ENCODE measurements at regions not wholly inside any gene's neighbourhood (a gene's known extent, or its start where the extent isn't known, plus 50 kb on each side); places are given as distances from the start of the nearest gene placed in this dataset.
A peak's percentile ranks its signal among the peaks of the same experiment; 100 is the strongest.

- peak; percentile 82; the same call in 1 of the 2 replicates for TF ChIP-seq AFF4 (CRISPR knock-in tag; IDR thresholded peaks at IDR 0.05; ENCODE audit: borderline replicate concordance)
- TF ChIP-seq RELA (CRISPR knock-in tag; IDR thresholded peaks at IDR 0.05; ENCODE audit: borderline replicate concordance), result peak; percentile 84; the same call in 1 of the 2 replicates
- TF ChIP-seq NFYB (CRISPR knock-in tag; conservative IDR thresholded peaks at IDR 0.05; ENCODE audit: low read depth), result no peak
- no peak for TF ChIP-seq HMGA2 (CRISPR knock-in tag; IDR thresholded peaks at IDR 0.05)
- no peak for TF ChIP-seq CREM (CRISPR knock-in tag; IDR thresholded peaks at IDR 0.05)
- 0 out of 2 replicates have a peak, but pooled peaks have one; percentile 83 for TF ChIP-seq ZNF219 (CRISPR knock-in tag; IDR thresholded peaks at IDR 0.05; ENCODE audit: borderline replicate concordance)
- no peak for TF ChIP-seq ERG (CRISPR knock-in tag; IDR thresholded peaks at IDR 0.05)
- TF ChIP-seq SOX15 (CRISPR knock-in tag; IDR thresholded peaks at IDR 0.05), result no peak
- TF ChIP-seq SMAD4 (CRISPR knock-in tag; IDR thresholded peaks at IDR 0.05), result peak; percentile 88; the same call in 1 of the 2 replicates
- TF ChIP-seq ZNF232 (CRISPR knock-in tag; IDR thresholded peaks at IDR 0.05), result 0 out of 2 replicates have a peak, but pooled peaks have one; percentile 36
- TF ChIP-seq E2F1 (CRISPR knock-in tag; IDR thresholded peaks at IDR 0.05), result peak; percentile 84; the same call in 1 of the 2 replicates
- 0 out of 2 replicates have a peak, but pooled peaks have one; percentile 86 for TF ChIP-seq SMAD3 (CRISPR knock-in tag; IDR thresholded peaks at IDR 0.05; ENCODE audit: borderline replicate concordance)
- no peak for TF ChIP-seq PRRX2 (CRISPR knock-in tag; IDR thresholded peaks at IDR 0.05)
- peak; percentile 71; the same call in 1 of the 2 replicates for TF ChIP-seq ETV6 (CRISPR knock-in tag; IDR thresholded peaks at IDR 0.05)
- peak; percentile 75 for TF ChIP-seq USF1 (CRISPR knock-in tag; IDR thresholded peaks at IDR 0.05)
- TF ChIP-seq CREB1 (CRISPR knock-in tag; IDR thresholded peaks at IDR 0.05), result peak; percentile 75; the same call in 1 of the 2 replicates
These were observed 106.5 kb downstream of the SLC16A1 start (continued) for GRCh38 chr1:112849425-112850033.

- peaks cover 27% of the 10 kb centered on the region for H3K4me1 Mint-ChIP-seq
- no peak overlapping the region for H3K27ac Mint-ChIP-seq
- ChIA-PET CTCF (interaction anchor here (0.7 kb wide), 1 partner anchor 38 kb away, joined by 4 read pairs; no protein-coding TSS in a partner anchor), POLR2A (no interaction called here)
- no peaks in the 10 kb centered on the region for H3K9me3 Mint-ChIP-seq
- ATAC-seq (no peak), DNase-seq (ENCODE audit: low spot score) (no peak)
- no peak for TF ChIP-seq NFYB (CRISPR knock-in tag; conservative IDR thresholded peaks at IDR 0.05; ENCODE audit: low read depth)
- no peak for TF ChIP-seq ZNF423 (CRISPR knock-in tag; IDR thresholded peaks at IDR 0.05)
- no peak for TF ChIP-seq TEAD4 (CRISPR knock-in tag; IDR thresholded peaks at IDR 0.05)
- no peak for TF ChIP-seq CREM (CRISPR knock-in tag; IDR thresholded peaks at IDR 0.05)
- no peak for TF ChIP-seq ZNF317 (CRISPR knock-in tag; IDR thresholded peaks at IDR 0.05; ENCODE audit: borderline replicate concordance, low read depth)
- no peak for TF ChIP-seq GABPB1 (CRISPR knock-in tag; IDR thresholded peaks at IDR 0.05)
- no peak for TF ChIP-seq ZNF219 (CRISPR knock-in tag; IDR thresholded peaks at IDR 0.05; ENCODE audit: borderline replicate concordance)
- no peak for TF ChIP-seq MLX (CRISPR knock-in tag; IDR thresholded peaks at IDR 0.05)
- no peaks in the 10 kb centered on the region for H3K36me3 Mint-ChIP-seq
- H3K27me3 Mint-ChIP-seq (ENCODE audit: low read depth), result no peaks in the 10 kb centered on the region
- no peak overlapping the region for H3K4me3 Mint-ChIP-seq
These were observed 114.2 kb downstream of the SLC16A1 start for GRCh38 chr1:112841825-112842224.

All from WTC11 (cell line).